ENCODE measurements at regions not wholly inside any gene's neighbourhood (a gene's known extent, or its start where the extent isn't known, plus 50 kb on each side); places are given as distances from the start of the nearest gene placed in this dataset.

DNA sequence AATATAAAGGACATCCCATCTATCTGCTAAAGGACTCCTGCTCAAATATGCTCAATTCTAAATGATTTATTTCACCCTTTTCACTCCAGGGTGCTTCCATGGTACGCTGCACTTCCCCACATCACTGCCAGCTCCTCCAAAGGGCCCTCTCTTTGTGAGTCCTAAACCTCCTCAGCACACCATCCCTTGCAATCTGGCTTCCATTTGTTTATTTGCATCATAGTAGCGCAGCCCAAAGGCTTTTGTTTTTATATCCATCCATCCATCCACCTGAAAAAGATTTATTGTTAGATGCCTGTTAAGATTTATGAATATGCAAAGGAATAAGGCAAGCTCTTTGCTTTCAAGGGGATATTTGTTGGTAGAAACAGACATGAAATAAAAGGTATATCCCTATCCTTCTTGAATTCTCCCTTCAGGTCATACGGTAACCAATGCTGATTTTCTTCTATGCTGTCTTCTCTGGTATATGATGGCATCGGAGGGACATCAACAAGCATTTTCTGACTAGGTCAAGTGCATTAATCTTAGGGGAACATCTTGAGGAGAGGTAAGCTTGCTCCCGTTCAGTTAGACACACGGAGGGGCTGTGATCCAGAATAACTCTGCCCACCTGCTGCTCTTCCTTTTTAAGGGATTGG is 397.6 kb downstream of the LIG4 start:
- ATAC-seq (ENCODE audit: poor library complexity) (no peak), DNase-seq (no peak)
- Histone ChIP-seq H3K9me3 (ENCODE audit: control insufficient read depth in 1 of 2, insufficient read depth in 1 of 2, low read length in 2 of 2) (no peaks in the 10 kb centered on the region), H3K4me3 (ENCODE audit: low read length) (no peak overlapping the region), H3K4me1 (ENCODE audit: insufficient read depth, low read length) (no peaks in the 10 kb centered on the region), H3K36me3 (ENCODE audit: insufficient read depth, low read length) (no peaks in the 10 kb centered on the region), H3K27ac (ENCODE audit: low read depth in 1 of 2, low read length in 2 of 2) (no peak overlapping the region), H3K27me3 (ENCODE audit: control insufficient read depth in 1 of 2, insufficient read depth in 2 of 2, low read length in 2 of 2) (no peaks in the 10 kb centered on the region)
- TF ChIP-seq, protein P1, sequence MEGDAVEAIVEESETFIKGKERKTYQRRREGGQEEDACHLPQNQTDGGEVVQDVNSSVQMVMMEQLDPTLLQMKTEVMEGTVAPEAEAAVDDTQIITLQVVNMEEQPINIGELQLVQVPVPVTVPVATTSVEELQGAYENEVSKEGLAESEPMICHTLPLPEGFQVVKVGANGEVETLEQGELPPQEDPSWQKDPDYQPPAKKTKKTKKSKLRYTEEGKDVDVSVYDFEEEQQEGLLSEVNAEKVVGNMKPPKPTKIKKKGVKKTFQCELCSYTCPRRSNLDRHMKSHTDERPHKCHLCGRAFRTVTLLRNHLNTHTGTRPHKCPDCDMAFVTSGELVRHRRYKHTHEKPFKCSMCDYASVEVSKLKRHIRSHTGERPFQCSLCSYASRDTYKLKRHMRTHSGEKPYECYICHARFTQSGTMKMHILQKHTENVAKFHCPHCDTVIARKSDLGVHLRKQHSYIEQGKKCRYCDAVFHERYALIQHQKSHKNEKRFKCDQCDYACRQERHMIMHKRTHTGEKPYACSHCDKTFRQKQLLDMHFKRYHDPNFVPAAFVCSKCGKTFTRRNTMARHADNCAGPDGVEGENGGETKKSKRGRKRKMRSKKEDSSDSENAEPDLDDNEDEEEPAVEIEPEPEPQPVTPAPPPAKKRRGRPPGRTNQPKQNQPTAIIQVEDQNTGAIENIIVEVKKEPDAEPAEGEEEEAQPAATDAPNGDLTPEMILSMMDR (IDR thresholded peaks at IDR 0.05), result no peak
- Mint-ChIP-seq H3K27ac (no peak overlapping the region), H3K36me3 (ENCODE audit: low read depth) (no peaks in the 10 kb centered on the region), H3K9me3 (no peaks in the 10 kb centered on the region), H3K4me1 (ENCODE audit: low read depth) (no peaks in the 10 kb centered on the region), H3K27me3 (no peaks in the 10 kb centered on the region), H3K4me3 (no peak overlapping the region)
- intact Hi-C loops (cut with DNase I, micrococcal nuclease), result no loop called here
- CTCF ChIA-PET, result no interaction called here
- POLR2A ChIA-PET, result no interaction called here

DNA sequence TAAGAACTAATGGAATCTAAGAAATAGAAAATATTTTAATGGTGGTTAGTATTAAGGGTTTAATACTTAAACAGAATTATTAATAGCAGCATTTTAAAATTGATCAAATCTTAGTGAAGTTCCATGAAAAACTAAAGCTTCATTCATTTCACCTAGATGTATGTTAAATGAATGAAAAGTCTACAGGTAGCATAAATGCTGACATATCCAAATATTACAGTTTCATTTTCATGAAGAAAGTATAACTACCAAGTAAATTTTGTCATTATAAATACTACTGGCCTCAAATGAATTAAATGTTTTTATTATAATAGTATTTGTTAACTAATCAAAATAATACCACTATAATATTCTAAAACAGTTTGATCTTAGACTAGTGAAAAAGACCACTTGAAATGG is 403.3 kb downstream of the LIG4 start:
- ChIA-PET CTCF (interaction anchor here (1.5 kb wide), 1 partner anchor 13 kb away, joined by 4 read pairs; no protein-coding TSS in a partner anchor), POLR2A (no interaction called here)
- Histone ChIP-seq H3K27me3 (ENCODE audit: control insufficient read depth in 1 of 2, insufficient read depth in 2 of 2, low read length in 2 of 2) (no peaks in the 10 kb centered on the region), H3K4me3 (ENCODE audit: low read length) (no peak overlapping the region), H3K27ac (ENCODE audit: low read depth in 1 of 2, low read length in 2 of 2) (no peak overlapping the region), H3K36me3 (ENCODE audit: insufficient read depth, low read length) (no peaks in the 10 kb centered on the region), H3K9me3 (ENCODE audit: control insufficient read depth in 1 of 2, insufficient read depth in 1 of 2, low read length in 2 of 2) (no peaks in the 10 kb centered on the region), H3K4me1 (ENCODE audit: insufficient read depth, low read length) (no peaks in the 10 kb centered on the region)
- Mint-ChIP-seq H3K27me3 (no peaks in the 10 kb centered on the region), H3K9me3 (no peaks in the 10 kb centered on the region), H3K4me3 (no peak overlapping the region), H3K27ac (no peak overlapping the region), H3K36me3 (ENCODE audit: low read depth) (no peaks in the 10 kb centered on the region), H3K4me1 (ENCODE audit: low read depth) (no peaks in the 10 kb centered on the region)
- DNase-seq (no peak), ATAC-seq (ENCODE audit: poor library complexity) (no peak)
- TF ChIP-seq, protein P1 (IDR thresholded peaks at IDR 0.05), result no peak
- intact Hi-C loops (cut with DNase I, micrococcal nuclease), result no loop called here

GRCh38 chr13:107811233-107812013 is 403.9 kb downstream of the LIG4 start:
- ATAC-seq (ENCODE audit: poor library complexity) (no peak), DNase-seq (no peak)
- H3K36me3 ChIP-seq (ENCODE audit: insufficient read depth, low read length), result no peaks in the 10 kb centered on the region
- H3K27ac Mint-ChIP-seq, result no peak overlapping the region
- TF ChIP-seq, protein P1 (IDR thresholded peaks at IDR 0.05), result no peak
- H3K27ac ChIP-seq (ENCODE audit: low read depth in 1 of 2, low read length in 2 of 2), result no peak overlapping the region
- H3K4me1 Mint-ChIP-seq (ENCODE audit: low read depth), result no peaks in the 10 kb centered on the region
- POLR2A ChIA-PET, result no interaction called here
- no peaks in the 10 kb centered on the region for H3K27me3 ChIP-seq (ENCODE audit: control insufficient read depth in 1 of 2, insufficient read depth in 2 of 2, low read length in 2 of 2)
- H3K4me3 Mint-ChIP-seq, result no peak overlapping the region
- no peaks in the 10 kb centered on the region for H3K27me3 Mint-ChIP-seq
- no peaks in the 10 kb centered on the region for H3K9me3 Mint-ChIP-seq
- H3K4me1 ChIP-seq (ENCODE audit: insufficient read depth, low read length), result no peaks in the 10 kb centered on the region
- no peak overlapping the region for H3K4me3 ChIP-seq (ENCODE audit: low read length)
- CTCF ChIA-PET, result no interaction called here
- intact Hi-C loops (cut with DNase I, micrococcal nuclease), result no loop called here
- no peaks in the 10 kb centered on the region for H3K36me3 Mint-ChIP-seq (ENCODE audit: low read depth)
- H3K9me3 ChIP-seq (ENCODE audit: control insufficient read depth in 1 of 2, insufficient read depth in 1 of 2, low read length in 2 of 2), result no peaks in the 10 kb centered on the region

Data from CD4-positive, alpha-beta T cell (primary cell).